HEK293 (cell line): ENCODE measurements at regions not wholly inside any gene's neighbourhood (a gene's known extent, or its start where the extent isn't known, plus 50 kb on each side); places are given as distances from the start of the nearest gene placed in this dataset.

Experiments
- CTCF ChIA-PET: fragments of 350-600 bp; formaldehyde crosslinking; extraction: SDS; loops from one replicate; lab custom pipeline; 2021; ENCODE audit warnings: antibody characterized with exemption; lab: Yijun Ruan, JAX
- POLR2A ChIA-PET: fragments of 300-600 bp; formaldehyde crosslinking; extraction: SDS; loops from one replicate; lab custom pipeline; 2020; ENCODE audit warnings: antibody characterized with exemption, inconsistent platforms; lab: Yijun Ruan, JAX
- H3K27ac ChIP-seq: fragments of 200-500 bp; sonication (Bioruptor generic); 2 replicates; pipeline ENCODE4 v1.5.1; 2014; ENCODE audit warnings: low read depth, low read length, control low read depth, inconsistent platforms; ENCODE audit errors: extremely low read depth
- H3K36me3 ChIP-seq, 2 experiments: fragments of 200-500 bp in 1 of 2; sonication (Bioruptor generic) in 1 of 2; 1 replicate in 1 of 2; 2 replicates in 1 of 2; pipeline ENCODE4 v1.5.1; 2014 to 2017; ENCODE audit warnings: inconsistent platforms in 2 of 2, low read length in 2 of 2; ENCODE audit not compliant: control insufficient read depth in 2 of 2, insufficient read depth in 1 of 2
- H3K4me1 ChIP-seq: fragments of 200-500 bp; sonication (Bioruptor generic); 2 replicates; pipeline ENCODE4 v1.5.1; 2014; ENCODE audit warnings: mild to moderate bottlenecking, low read length, inconsistent platforms; ENCODE audit not compliant: control insufficient read depth, insufficient read depth
- H3K4me3 ChIP-seq: 2 replicates; pipeline ENCODE4 v1.5.1; 2011; ENCODE audit warnings: low read depth, mild to moderate bottlenecking, control low read depth, low read length, moderate library complexity
- H3K9me3 ChIP-seq: fragments of 200-500 bp; sonication (Bioruptor generic); 2 replicates; pipeline ENCODE4 v1.5.1; 2014; ENCODE audit warnings: low read depth, low read length, inconsistent platforms; ENCODE audit not compliant: control insufficient read depth, insufficient read depth
- FEZF1 ChIP-seq: fragments of 450-650 bp; formaldehyde crosslinking; IDR thresholded peaks from 2 replicates; pipeline ENCODE4 v1.5.1; 2016; ENCODE audit warnings: missing biosample characterization, missing genetic modification characterization
- KLF16 ChIP-seq: fragments of 450-650 bp; formaldehyde crosslinking; IDR thresholded peaks from 2 replicates; pipeline ENCODE4 v1.5.1; 2017; ENCODE audit warnings: missing biosample characterization, missing genetic modification characterization
- KLF8 ChIP-seq: fragments of 450-650 bp; formaldehyde crosslinking; IDR thresholded peaks from 2 replicates; pipeline ENCODE4 v1.5.1; 2016; ENCODE audit warnings: missing biosample characterization, missing genetic modification characterization
- OSR2 ChIP-seq: fragments of 450-650 bp; formaldehyde crosslinking; IDR thresholded peaks from 2 replicates; pipeline ENCODE4 v1.5.1; 2016; ENCODE audit warnings: missing biosample characterization, missing genetic modification characterization
- RBAK ChIP-seq: fragments of 450-650 bp; formaldehyde crosslinking; IDR thresholded peaks from 2 replicates; pipeline ENCODE4 v1.5.1; 2016; ENCODE audit warnings: missing biosample characterization, missing genetic modification characterization
- ZBTB20 ChIP-seq: fragments of 450-650 bp; formaldehyde crosslinking; IDR thresholded peaks from 2 replicates; pipeline ENCODE4 v1.5.1; 2016; ENCODE audit warnings: missing biosample characterization, missing genetic modification characterization
- ZNF239 ChIP-seq: fragments of 450-650 bp; formaldehyde crosslinking; IDR thresholded peaks from 2 replicates; pipeline ENCODE4 v1.5.1; 2016; ENCODE audit warnings: missing biosample characterization, missing genetic modification characterization
- ZNF341 ChIP-seq: fragments of 450-650 bp; formaldehyde crosslinking; IDR thresholded peaks from 2 replicates; pipeline ENCODE4; 2016; ENCODE audit warnings: low read depth, missing biosample characterization, missing genetic modification characterization
- ZNF404 ChIP-seq: fragments of 450-650 bp; formaldehyde crosslinking; IDR thresholded peaks from 2 replicates; pipeline ENCODE4 v1.5.1; 2017; ENCODE audit warnings: missing biosample characterization, missing genetic modification characterization
- ZNF423 ChIP-seq: fragments of 450-650 bp; formaldehyde crosslinking; IDR thresholded peaks from 2 replicates; pipeline ENCODE4 v1.5.1; 2016; ENCODE audit warnings: missing biosample characterization, missing genetic modification characterization
- ZNF623 ChIP-seq: fragments of 450-650 bp; formaldehyde crosslinking; IDR thresholded peaks from 2 replicates; pipeline ENCODE4 v1.5.1; 2016; ENCODE audit warnings: missing biosample characterization, missing genetic modification characterization
- ZNF660 ChIP-seq: fragments of 450-650 bp; IDR thresholded peaks from 2 replicates; pipeline ENCODE4 v1.5.1; 2018; ENCODE audit warnings: missing biosample characterization, mild to moderate bottlenecking, missing genetic modification characterization
- ZNF664 ChIP-seq: fragments of 450-650 bp; formaldehyde crosslinking; IDR thresholded peaks from 2 replicates; pipeline ENCODE4 v1.5.1; 2016; ENCODE audit warnings: missing biosample characterization, missing genetic modification characterization
- ZNF792 ChIP-seq: fragments of 450-650 bp; formaldehyde crosslinking; IDR thresholded peaks from 2 replicates; pipeline ENCODE4 v1.5.1; 2016; ENCODE audit warnings: missing biosample characterization, missing genetic modification characterization
- TF ChIP-seq, protein P1 (sequence below): fragments of 450-650 bp; formaldehyde crosslinking; IDR thresholded peaks from 2 replicates; pipeline ENCODE4 v1.5.1; 2016; ENCODE audit warnings: missing biosample characterization, missing genetic modification characterization
- TF ChIP-seq, protein P2 (sequence below): fragments of 450-650 bp; formaldehyde crosslinking; IDR thresholded peaks from 2 replicates; pipeline ENCODE4 v1.5.1; 2016; ENCODE audit warnings: missing biosample characterization, missing genetic modification characterization
- TF ChIP-seq, protein P3 (sequence below): fragments of 450-650 bp; formaldehyde crosslinking; IDR thresholded peaks from 2 replicates; pipeline ENCODE4 v1.5.1; 2016; ENCODE audit warnings: missing biosample characterization, missing genetic modification characterization
- TF ChIP-seq, protein P4 (sequence below): fragments of 450-650 bp; IDR thresholded peaks from 2 replicates; pipeline ENCODE4 v1.5.1; 2018; ENCODE audit warnings: missing biosample characterization, mild to moderate bottlenecking, missing genetic modification characterization
- TF ChIP-seq, protein P5 (sequence below): fragments of 450-650 bp; formaldehyde crosslinking; IDR thresholded peaks from 2 replicates; pipeline ENCODE4 v1.5.1; 2016; ENCODE audit warnings: missing biosample characterization, missing genetic modification characterization
- TF ChIP-seq, protein P6 (sequence below): fragments of 450-650 bp; formaldehyde crosslinking; IDR thresholded peaks from 2 replicates; pipeline ENCODE4 v1.5.1; 2016; ENCODE audit warnings: missing biosample characterization, missing genetic modification characterization, low read depth

DNA sequence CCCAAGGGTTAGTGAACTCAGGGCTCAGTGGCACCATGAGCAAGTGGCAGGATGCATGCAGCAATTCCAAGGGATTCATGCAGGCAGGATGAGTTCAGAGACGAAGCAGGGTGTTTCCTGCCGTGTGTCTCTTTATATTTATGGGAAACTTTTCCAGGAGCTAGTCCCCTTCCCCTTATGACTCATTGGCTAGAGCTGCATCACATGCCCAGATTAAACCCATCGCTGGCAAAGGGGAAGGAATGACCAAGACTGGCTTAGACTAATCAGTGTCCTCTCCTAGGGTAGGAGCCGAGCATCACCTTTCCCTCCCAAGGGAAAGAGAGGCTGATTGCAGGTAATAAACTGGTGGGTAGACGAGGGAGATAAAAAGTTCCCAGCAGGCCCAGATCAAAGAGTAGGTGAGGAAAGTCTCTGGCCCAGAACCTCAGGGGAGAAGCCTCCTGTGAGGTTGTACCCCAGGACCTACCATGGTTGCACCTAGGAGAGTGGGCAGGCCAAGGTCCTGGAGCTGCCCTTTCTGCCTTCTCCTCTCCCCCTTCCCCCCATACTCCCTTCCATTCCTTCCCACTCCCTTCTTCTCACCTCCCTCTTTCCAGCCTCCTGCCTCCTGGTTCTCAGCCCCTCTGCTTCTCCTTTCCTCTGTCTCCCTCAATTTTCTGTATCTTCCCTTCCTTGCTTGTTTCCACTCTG is 67.8 kb upstream of the ITGA11 start:
- POLR2A ChIA-PET, result no interaction called here
- Histone ChIP-seq H3K4me1 (no peaks in the 10 kb centered on the region), H3K36me3 (no peaks in the 10 kb centered on the region), H3K4me3 (no peak overlapping the region), H3K9me3 (no peaks in the 10 kb centered on the region), H3K27ac (no peak overlapping the region)
- CTCF ChIA-PET, result no interaction called here
- TF ChIP-seq, protein P1, sequence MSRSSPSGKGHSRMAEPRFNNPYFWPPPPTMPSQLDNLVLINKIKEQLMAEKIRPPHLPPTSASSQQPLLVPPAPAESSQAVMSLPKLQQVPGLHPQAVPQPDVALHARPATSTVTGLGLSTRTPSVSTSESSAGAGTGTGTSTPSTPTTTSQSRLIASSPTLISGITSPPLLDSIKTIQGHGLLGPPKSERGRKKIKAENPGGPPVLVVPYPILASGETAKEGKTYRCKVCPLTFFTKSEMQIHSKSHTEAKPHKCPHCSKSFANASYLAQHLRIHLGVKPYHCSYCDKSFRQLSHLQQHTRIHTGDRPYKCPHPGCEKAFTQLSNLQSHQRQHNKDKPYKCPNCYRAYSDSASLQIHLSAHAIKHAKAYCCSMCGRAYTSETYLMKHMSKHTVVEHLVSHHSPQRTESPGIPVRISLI (tag by site-specific recombination), result no peak
- TF ChIP-seq RBAK (tag by site-specific recombination) (no peak), ZNF664 (tag by site-specific recombination) (no peak), KLF8 (tag by site-specific recombination) (no peak), ZNF423 (tag by site-specific recombination) (no peak), ZBTB20 (tag by site-specific recombination) (no peak)
- TF ChIP-seq, protein P2, sequence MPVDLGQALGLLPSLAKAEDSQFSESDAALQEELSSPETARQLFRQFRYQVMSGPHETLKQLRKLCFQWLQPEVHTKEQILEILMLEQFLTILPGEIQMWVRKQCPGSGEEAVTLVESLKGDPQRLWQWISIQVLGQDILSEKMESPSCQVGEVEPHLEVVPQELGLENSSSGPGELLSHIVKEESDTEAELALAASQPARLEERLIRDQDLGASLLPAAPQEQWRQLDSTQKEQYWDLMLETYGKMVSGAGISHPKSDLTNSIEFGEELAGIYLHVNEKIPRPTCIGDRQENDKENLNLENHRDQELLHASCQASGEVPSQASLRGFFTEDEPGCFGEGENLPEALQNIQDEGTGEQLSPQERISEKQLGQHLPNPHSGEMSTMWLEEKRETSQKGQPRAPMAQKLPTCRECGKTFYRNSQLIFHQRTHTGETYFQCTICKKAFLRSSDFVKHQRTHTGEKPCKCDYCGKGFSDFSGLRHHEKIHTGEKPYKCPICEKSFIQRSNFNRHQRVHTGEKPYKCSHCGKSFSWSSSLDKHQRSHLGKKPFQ (tag by site-specific recombination), result no peak

DNA sequence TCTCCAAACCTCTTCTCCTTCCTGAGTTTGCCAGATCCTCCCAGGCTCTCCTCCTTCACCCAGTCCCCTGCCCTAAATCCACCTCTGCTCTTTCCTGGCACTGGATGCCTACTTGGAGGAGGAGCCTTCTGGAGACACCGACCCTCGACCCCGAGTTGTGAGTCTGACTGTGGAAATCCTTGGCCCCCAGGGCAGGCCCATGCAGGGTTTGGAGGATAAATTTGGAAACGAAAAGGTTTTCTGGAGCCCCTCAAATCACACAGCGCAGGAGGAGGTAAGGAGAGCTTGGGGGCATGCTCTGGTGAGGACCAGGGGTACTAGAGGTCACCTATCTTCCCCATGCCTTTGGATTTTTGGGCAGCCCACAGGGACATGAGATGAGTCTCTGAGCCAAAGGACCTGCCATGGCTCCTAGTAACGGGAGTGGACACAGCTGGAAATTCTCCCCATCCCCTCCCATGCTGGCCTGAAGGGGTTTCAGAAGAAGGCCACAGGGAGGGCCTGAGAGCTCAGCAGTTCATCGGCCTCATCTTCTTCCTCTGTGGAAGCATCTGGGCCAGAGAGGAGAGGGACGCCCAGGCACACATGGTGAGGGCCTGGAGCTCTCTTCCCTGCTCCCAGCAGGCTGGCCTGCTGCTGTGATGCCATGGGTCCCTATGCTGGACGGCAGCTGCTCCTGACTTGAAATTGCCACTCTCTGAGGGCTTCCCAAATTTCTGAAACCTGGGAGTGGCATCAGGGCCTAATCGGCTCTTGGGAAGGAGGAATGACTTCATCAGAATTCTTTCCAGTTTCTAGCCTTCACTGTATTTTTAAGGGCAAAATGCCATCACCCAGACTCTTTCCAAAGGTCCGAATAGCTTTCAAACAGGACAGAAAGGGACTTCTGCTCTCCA is 68.6 kb upstream of the ITGA11 start:
- Histone ChIP-seq H3K4me3 (no peak overlapping the region), H3K9me3 (no peaks in the 10 kb centered on the region), H3K36me3 (no peaks in the 10 kb centered on the region), H3K27ac (no peak overlapping the region), H3K4me1 (no peaks in the 10 kb centered on the region)
- POLR2A ChIA-PET, result no interaction called here
- CTCF ChIA-PET, result no interaction called here
- TF ChIP-seq ZNF404 (tag by site-specific recombination) (no peak), ZNF660 (no peak)

DNA sequence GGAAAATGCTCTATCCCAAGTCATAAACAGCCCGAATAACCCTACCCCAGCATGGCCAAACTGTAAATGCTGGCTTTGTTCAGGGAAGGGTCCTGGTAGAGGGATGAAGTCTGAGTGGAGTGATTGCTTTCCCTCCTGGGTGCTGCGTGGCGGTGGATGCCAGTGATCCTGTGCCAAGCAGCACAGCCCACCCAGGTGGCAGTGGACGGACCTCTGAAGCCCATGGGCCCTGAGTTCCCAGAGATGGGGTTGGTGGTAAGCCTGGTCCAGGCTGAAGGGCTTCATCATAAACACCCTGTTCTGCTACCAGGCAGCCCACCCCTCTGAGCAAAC is 69.3 kb upstream of the ITGA11 start:
- Histone ChIP-seq H3K27ac (no peak overlapping the region), H3K36me3 (no peaks in the 10 kb centered on the region), H3K4me1 (no peaks in the 10 kb centered on the region), H3K4me3 (no peak overlapping the region), H3K9me3 (no peaks in the 10 kb centered on the region)
- POLR2A ChIA-PET, result no interaction called here
- CTCF ChIA-PET, result no interaction called here
- TF ChIP-seq, protein P3, sequence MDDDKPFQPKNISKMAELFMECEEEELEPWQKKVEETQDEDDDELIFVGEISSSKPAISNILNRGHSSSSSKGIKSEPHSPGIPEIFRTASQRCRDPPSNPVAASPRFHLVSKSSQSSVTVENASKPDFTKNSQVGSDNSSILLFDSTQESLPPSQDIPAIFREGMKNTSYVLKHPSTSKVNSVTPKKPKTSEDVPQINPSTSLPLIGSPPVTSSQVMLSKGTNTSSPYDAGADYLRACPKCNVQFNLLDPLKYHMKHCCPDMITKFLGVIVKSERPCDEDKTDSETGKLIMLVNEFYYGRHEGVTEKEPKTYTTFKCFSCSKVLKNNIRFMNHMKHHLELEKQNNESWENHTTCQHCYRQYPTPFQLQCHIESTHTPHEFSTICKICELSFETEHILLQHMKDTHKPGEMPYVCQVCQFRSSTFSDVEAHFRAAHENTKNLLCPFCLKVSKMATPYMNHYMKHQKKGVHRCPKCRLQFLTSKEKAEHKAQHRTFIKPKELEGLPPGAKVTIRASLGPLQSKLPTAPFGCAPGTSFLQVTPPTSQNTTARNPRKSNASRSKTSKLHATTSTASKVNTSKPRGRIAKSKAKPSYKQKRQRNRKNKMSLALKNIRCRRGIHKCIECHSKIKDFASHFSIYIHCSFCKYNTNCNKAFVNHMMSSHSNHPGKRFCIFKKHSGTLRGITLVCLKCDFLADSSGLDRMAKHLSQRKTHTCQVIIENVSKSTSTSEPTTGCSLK, result no peak
- TF ChIP-seq, protein P4, sequence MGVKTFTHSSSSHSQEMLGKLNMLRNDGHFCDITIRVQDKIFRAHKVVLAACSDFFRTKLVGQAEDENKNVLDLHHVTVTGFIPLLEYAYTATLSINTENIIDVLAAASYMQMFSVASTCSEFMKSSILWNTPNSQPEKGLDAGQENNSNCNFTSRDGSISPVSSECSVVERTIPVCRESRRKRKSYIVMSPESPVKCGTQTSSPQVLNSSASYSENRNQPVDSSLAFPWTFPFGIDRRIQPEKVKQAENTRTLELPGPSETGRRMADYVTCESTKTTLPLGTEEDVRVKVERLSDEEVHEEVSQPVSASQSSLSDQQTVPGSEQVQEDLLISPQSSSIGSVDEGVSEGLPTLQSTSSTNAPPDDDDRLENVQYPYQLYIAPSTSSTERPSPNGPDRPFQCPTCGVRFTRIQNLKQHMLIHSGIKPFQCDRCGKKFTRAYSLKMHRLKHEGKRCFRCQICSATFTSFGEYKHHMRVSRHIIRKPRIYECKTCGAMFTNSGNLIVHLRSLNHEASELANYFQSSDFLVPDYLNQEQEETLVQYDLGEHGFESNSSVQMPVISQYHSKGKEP (tag by site-specific recombination), result no peak
- TF ChIP-seq ZNF792 (no peak), ZNF623 (tag by site-specific recombination) (no peak), OSR2 (tag by site-specific recombination) (no peak), ZNF239 (tag by site-specific recombination) (no peak), FEZF1 (tag by site-specific recombination) (no peak), ZNF341 (tag by site-specific recombination) (no peak), KLF16 (tag by site-specific recombination) (no peak)
- TF ChIP-seq, protein P5, sequence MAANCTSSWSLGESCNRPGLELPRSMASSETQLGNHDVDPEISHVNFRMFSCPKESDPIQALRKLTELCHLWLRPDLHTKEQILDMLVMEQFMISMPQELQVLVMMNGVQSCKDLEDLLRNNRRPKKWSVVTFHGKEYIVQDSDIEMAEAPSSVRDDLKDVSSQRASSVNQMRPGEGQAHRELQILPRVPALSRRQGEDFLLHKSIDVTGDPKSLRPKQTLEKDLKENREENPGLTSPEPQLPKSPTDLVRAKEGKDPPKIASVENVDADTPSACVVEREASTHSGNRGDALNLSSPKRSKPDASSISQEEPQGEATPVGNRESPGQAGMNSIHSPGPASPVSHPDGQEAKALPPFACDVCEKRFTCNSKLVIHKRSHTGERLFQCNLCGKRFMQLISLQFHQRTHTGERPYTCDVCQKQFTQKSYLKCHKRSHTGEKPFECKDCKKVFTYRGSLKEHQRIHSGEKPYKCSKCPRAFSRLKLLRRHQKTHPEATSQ (tag by site-specific recombination), result no peak
- TF ChIP-seq, protein P6, sequence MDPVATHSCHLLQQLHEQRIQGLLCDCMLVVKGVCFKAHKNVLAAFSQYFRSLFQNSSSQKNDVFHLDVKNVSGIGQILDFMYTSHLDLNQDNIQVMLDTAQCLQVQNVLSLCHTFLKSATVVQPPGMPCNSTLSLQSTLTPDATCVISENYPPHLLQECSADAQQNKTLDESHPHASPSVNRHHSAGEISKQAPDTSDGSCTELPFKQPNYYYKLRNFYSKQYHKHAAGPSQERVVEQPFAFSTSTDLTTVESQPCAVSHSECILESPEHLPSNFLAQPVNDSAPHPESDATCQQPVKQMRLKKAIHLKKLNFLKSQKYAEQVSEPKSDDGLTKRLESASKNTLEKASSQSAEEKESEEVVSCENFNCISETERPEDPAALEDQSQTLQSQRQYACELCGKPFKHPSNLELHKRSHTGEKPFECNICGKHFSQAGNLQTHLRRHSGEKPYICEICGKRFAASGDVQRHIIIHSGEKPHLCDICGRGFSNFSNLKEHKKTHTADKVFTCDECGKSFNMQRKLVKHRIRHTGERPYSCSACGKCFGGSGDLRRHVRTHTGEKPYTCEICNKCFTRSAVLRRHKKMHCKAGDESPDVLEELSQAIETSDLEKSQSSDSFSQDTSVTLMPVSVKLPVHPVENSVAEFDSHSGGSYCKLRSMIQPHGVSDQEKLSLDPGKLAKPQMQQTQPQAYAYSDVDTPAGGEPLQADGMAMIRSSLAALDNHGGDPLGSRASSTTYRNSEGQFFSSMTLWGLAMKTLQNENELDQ (tag by site-specific recombination), result no peak
